Adrenal gland (tissue), 5 donors: ENCODE measurements at regions not wholly inside any gene's neighbourhood (a gene's known extent, or its start where the extent isn't known, plus 50 kb on each side); places are given as distances from the start of the nearest gene placed in this dataset.

Experiments used
- POLR2A ChIP-seq, 2 donors: fragments of 450-650 bp; IDR thresholded peaks; one replicate each; pipeline ENCODE4 v1.6.1; 2017; ENCODE audit warnings: antibody characterized with exemption in 2 of 2, mild to moderate bottlenecking in 2 of 2, moderate library complexity in 1 of 2
- TF ChIP-seq, protein P1 (sequence below), 6 experiments: fragments of 450-650 bp in 4 of 6; fragments of 200-600 bp in 2 of 6; sonication (generic) in 1 of 6; IDR thresholded peaks; 1 replicate in 5 of 6; 2 replicates in 1 of 6; pipeline versions ENCODE4 v1.5.1 to v1.8.0; 2016 to 2021; ENCODE audit warnings: antibody characterized with exemption in 6 of 6, mild to moderate bottlenecking in 2 of 6, moderate library complexity in 1 of 6
- donor health status: DM: no; HTN: no; CAD: no.

GRCh38 chr1:199913318-199913717 lies 114.2 kb upstream of the NR5A2 start:
- no peak for TF ChIP-seq POLR2A (IDR thresholded peaks at IDR 0.05)
- TF ChIP-seq, protein P1, sequence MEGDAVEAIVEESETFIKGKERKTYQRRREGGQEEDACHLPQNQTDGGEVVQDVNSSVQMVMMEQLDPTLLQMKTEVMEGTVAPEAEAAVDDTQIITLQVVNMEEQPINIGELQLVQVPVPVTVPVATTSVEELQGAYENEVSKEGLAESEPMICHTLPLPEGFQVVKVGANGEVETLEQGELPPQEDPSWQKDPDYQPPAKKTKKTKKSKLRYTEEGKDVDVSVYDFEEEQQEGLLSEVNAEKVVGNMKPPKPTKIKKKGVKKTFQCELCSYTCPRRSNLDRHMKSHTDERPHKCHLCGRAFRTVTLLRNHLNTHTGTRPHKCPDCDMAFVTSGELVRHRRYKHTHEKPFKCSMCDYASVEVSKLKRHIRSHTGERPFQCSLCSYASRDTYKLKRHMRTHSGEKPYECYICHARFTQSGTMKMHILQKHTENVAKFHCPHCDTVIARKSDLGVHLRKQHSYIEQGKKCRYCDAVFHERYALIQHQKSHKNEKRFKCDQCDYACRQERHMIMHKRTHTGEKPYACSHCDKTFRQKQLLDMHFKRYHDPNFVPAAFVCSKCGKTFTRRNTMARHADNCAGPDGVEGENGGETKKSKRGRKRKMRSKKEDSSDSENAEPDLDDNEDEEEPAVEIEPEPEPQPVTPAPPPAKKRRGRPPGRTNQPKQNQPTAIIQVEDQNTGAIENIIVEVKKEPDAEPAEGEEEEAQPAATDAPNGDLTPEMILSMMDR (IDR thresholded peaks at IDR 0.05), result no peak
